ENCODE measurements at regions not wholly inside any gene's neighbourhood (a gene's known extent, or its start where the extent isn't known, plus 50 kb on each side); places are given as distances from the start of the nearest gene placed in this dataset.

DNA sequence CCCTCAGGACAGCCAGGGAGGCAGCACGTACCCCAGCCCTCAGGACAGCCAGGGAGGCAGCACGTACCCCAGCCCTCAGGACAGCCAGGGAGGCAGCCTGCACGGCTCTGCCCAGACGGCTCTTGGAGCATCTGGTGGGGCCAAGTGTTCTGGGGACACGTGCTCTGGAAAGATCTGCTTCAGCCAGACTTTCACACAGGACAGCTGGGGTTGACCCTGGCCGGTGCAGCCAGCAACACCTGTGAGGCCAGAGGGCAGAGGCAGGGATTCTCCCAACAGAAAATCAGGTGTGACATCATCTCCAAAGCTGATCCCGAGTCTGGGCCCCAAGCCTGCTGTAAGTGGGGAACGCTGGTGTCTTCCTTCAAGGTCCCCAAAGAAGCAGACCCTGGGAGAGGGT is 55.5 kb upstream of the SLCO4A1 start:
- CTCF ChIA-PET: interaction anchor here (1.6 kb wide), 1 partner anchor 87 kb away, joined by 8 read pairs; no protein-coding TSS in a partner anchor
- ATAC-seq (no peak), DNase-seq (ENCODE audit: low spot score) (no peak)
- Mint-ChIP-seq H3K9me3 (no peaks in the 10 kb centered on the region), H3K4me3 (no peak overlapping the region), H3K27ac (no peak overlapping the region), H3K36me3 (no peaks in the 10 kb centered on the region), H3K4me1 (0 out of 2 replicates have a peak, but pooled peaks cover 2% of the 10 kb centered on the region), H3K27me3 (ENCODE audit: low read depth) (no peaks in the 10 kb centered on the region; the same call in 1 of the 2 replicates)
- POLR2A ChIA-PET: no interaction called here
- TF ChIP-seq, protein P1, sequence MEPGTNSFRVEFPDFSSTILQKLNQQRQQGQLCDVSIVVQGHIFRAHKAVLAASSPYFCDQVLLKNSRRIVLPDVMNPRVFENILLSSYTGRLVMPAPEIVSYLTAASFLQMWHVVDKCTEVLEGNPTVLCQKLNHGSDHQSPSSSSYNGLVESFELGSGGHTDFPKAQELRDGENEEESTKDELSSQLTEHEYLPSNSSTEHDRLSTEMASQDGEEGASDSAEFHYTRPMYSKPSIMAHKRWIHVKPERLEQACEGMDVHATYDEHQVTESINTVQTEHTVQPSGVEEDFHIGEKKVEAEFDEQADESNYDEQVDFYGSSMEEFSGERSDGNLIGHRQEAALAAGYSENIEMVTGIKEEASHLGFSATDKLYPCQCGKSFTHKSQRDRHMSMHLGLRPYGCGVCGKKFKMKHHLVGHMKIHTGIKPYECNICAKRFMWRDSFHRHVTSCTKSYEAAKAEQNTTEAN (CRISPR knock-in tag; IDR thresholded peaks at IDR 0.05): no peak
- TF ChIP-seq, protein P2, sequence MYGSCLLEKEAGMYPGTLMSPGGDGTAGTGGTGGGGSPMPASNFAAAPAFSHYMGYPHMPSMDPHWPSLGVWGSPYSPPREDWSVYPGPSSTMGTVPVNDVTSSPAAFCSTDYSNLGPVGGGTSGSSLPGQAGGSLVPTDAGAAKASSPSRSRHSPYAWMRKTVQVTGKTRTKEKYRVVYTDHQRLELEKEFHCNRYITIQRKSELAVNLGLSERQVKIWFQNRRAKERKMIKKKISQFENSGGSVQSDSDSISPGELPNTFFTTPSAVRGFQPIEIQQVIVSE (CRISPR knock-in tag; IDR thresholded peaks at IDR 0.05; ENCODE audit: borderline replicate concordance): no peak
- TF ChIP-seq SP1 (CRISPR knock-in tag; conservative IDR thresholded peaks at IDR 0.05) (no peak), ZBTB21 (CRISPR knock-in tag; IDR thresholded peaks at IDR 0.05; ENCODE audit: borderline replicate concordance) (no peak), ZNF232 (CRISPR knock-in tag; IDR thresholded peaks at IDR 0.05) (no peak), ZNF671 (CRISPR knock-in tag; IDR thresholded peaks at IDR 0.05) (no peak)
- TF ChIP-seq, protein P3, sequence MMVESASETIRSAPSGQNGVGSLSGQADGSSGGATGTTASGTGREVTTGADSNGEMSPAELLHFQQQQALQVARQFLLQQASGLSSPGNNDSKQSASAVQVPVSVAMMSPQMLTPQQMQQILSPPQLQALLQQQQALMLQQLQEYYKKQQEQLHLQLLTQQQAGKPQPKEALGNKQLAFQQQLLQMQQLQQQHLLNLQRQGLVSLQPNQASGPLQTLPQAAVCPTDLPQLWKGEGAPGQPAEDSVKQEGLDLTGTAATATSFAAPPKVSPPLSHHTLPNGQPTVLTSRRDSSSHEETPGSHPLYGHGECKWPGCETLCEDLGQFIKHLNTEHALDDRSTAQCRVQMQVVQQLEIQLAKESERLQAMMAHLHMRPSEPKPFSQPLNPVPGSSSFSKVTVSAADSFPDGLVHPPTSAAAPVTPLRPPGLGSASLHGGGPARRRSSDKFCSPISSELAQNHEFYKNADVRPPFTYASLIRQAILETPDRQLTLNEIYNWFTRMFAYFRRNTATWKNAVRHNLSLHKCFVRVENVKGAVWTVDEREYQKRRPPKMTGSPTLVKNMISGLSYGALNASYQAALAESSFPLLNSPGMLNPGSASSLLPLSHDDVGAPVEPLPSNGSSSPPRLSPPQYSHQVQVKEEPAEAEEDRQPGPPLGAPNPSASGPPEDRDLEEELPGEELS (CRISPR knock-in tag; IDR thresholded peaks at IDR 0.05): no peak
- TF ChIP-seq, protein P4, sequence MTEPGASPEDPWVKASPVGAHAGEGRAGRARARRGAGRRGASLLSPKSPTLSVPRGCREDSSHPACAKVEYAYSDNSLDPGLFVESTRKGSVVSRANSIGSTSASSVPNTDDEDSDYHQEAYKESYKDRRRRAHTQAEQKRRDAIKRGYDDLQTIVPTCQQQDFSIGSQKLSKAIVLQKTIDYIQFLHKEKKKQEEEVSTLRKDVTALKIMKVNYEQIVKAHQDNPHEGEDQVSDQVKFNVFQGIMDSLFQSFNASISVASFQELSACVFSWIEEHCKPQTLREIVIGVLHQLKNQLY (CRISPR knock-in tag; IDR thresholded peaks at IDR 0.05): no peak
- TF ChIP-seq, protein P5, sequence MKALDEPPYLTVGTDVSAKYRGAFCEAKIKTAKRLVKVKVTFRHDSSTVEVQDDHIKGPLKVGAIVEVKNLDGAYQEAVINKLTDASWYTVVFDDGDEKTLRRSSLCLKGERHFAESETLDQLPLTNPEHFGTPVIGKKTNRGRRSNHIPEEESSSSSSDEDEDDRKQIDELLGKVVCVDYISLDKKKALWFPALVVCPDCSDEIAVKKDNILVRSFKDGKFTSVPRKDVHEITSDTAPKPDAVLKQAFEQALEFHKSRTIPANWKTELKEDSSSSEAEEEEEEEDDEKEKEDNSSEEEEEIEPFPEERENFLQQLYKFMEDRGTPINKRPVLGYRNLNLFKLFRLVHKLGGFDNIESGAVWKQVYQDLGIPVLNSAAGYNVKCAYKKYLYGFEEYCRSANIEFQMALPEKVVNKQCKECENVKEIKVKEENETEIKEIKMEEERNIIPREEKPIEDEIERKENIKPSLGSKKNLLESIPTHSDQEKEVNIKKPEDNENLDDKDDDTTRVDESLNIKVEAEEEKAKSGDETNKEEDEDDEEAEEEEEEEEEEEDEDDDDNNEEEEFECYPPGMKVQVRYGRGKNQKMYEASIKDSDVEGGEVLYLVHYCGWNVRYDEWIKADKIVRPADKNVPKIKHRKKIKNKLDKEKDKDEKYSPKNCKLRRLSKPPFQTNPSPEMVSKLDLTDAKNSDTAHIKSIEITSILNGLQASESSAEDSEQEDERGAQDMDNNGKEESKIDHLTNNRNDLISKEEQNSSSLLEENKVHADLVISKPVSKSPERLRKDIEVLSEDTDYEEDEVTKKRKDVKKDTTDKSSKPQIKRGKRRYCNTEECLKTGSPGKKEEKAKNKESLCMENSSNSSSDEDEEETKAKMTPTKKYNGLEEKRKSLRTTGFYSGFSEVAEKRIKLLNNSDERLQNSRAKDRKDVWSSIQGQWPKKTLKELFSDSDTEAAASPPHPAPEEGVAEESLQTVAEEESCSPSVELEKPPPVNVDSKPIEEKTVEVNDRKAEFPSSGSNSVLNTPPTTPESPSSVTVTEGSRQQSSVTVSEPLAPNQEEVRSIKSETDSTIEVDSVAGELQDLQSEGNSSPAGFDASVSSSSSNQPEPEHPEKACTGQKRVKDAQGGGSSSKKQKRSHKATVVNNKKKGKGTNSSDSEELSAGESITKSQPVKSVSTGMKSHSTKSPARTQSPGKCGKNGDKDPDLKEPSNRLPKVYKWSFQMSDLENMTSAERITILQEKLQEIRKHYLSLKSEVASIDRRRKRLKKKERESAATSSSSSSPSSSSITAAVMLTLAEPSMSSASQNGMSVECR (CRISPR knock-in tag; IDR thresholded peaks at IDR 0.05; ENCODE audit: borderline replicate concordance): no peak
- TF ChIP-seq, protein P6, sequence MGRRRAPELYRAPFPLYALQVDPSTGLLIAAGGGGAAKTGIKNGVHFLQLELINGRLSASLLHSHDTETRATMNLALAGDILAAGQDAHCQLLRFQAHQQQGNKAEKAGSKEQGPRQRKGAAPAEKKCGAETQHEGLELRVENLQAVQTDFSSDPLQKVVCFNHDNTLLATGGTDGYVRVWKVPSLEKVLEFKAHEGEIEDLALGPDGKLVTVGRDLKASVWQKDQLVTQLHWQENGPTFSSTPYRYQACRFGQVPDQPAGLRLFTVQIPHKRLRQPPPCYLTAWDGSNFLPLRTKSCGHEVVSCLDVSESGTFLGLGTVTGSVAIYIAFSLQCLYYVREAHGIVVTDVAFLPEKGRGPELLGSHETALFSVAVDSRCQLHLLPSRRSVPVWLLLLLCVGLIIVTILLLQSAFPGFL (CRISPR knock-in tag; IDR thresholded peaks at IDR 0.05; ENCODE audit: borderline replicate concordance): no peak
- TF ChIP-seq, protein P7, sequence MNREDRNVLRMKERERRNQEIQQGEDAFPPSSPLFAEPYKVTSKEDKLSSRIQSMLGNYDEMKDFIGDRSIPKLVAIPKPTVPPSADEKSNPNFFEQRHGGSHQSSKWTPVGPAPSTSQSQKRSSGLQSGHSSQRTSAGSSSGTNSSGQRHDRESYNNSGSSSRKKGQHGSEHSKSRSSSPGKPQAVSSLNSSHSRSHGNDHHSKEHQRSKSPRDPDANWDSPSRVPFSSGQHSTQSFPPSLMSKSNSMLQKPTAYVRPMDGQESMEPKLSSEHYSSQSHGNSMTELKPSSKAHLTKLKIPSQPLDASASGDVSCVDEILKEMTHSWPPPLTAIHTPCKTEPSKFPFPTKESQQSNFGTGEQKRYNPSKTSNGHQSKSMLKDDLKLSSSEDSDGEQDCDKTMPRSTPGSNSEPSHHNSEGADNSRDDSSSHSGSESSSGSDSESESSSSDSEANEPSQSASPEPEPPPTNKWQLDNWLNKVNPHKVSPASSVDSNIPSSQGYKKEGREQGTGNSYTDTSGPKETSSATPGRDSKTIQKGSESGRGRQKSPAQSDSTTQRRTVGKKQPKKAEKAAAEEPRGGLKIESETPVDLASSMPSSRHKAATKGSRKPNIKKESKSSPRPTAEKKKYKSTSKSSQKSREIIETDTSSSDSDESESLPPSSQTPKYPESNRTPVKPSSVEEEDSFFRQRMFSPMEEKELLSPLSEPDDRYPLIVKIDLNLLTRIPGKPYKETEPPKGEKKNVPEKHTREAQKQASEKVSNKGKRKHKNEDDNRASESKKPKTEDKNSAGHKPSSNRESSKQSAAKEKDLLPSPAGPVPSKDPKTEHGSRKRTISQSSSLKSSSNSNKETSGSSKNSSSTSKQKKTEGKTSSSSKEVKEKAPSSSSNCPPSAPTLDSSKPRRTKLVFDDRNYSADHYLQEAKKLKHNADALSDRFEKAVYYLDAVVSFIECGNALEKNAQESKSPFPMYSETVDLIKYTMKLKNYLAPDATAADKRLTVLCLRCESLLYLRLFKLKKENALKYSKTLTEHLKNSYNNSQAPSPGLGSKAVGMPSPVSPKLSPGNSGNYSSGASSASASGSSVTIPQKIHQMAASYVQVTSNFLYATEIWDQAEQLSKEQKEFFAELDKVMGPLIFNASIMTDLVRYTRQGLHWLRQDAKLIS (CRISPR knock-in tag; IDR thresholded peaks at IDR 0.05; ENCODE audit: borderline replicate concordance): no peak
- TF ChIP-seq, protein P8, sequence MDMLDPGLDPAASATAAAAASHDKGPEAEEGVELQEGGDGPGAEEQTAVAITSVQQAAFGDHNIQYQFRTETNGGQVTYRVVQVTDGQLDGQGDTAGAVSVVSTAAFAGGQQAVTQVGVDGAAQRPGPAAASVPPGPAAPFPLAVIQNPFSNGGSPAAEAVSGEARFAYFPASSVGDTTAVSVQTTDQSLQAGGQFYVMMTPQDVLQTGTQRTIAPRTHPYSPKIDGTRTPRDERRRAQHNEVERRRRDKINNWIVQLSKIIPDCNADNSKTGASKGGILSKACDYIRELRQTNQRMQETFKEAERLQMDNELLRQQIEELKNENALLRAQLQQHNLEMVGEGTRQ (CRISPR knock-in tag; IDR thresholded peaks at IDR 0.05): no peak
- TF ChIP-seq, protein P9, sequence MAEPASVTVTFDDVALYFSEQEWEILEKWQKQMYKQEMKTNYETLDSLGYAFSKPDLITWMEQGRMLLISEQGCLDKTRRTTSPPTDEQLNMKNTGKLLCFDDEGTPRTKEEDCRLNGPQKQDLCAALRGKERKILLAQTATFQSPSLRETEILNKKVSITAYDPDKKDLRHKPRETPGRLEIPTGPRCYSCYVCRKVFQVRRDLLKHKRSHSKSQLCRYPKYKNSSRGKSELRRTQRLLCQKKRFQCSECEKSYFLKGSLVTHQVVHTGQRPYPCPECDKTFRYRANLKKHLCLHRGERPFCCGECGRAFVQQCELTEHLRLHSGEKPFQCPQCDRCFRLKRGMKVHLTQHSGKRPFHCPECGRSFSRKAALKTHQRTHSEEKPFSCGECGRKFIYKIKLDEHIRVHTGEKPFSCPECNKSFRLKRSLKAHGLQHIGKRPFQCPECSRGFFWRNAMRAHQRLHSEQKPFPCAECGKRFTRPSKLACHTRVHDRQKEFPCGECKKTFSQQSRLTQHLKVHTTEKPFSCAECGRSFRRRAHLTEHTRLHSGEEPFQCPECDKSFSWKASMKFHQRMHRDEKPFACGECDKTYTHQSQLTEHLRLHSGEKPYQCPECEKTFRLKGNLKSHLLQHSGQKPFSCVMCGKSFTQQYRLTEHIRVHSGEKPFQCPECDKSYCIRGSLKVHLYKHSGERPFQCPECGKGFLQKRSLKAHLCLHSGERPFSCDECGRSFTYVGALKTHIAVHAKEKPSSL (CRISPR knock-in tag; conservative IDR thresholded peaks at IDR 0.05): no peak
- TF ChIP-seq, protein P10, sequence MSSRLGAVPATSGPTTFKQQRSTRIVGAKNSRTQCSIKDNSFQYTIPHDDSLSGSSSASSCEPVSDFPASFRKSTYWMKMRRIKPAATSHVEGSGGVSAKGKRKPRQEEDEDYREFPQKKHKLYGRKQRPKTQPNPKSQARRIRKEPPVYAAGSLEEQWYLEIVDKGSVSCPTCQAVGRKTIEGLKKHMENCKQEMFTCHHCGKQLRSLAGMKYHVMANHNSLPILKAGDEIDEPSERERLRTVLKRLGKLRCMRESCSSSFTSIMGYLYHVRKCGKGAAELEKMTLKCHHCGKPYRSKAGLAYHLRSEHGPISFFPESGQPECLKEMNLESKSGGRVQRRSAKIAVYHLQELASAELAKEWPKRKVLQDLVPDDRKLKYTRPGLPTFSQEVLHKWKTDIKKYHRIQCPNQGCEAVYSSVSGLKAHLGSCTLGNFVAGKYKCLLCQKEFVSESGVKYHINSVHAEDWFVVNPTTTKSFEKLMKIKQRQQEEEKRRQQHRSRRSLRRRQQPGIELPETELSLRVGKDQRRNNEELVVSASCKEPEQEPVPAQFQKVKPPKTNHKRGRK (CRISPR knock-in tag; IDR thresholded peaks at IDR 0.05; ENCODE audit: borderline replicate concordance): no peak
